Type B pancreatic cell (in vitro differentiated cells): ENCODE measurements at regions not wholly inside any gene's neighbourhood (a gene's known extent, or its start where the extent isn't known, plus 50 kb on each side); places are given as distances from the start of the nearest gene placed in this dataset.

Source experiments
- DNase-seq: peaks from one replicate; pipeline ENCODE4 v3.0.0; 2021; ENCODE audit warnings: mixed read lengths; ENCODE audit not compliant: unreplicated experiment; ENCODE audit errors: extremely low spot score
- H3K27ac Mint-ChIP-seq: 2 replicates; pipeline ENCODE4 v1.8.0; 2021; ENCODE audit warnings: mild to moderate bottlenecking, mixed read lengths
- H3K27me3 Mint-ChIP-seq: 2 replicates; pipeline ENCODE4 v1.8.0; 2021; ENCODE audit warnings: mixed read lengths
- H3K36me3 Mint-ChIP-seq: 2 replicates; pipeline ENCODE4 v1.8.0; 2021; ENCODE audit warnings: mixed read lengths
- H3K4me1 Mint-ChIP-seq: one replicate; pipeline ENCODE4 v1.8.0; 2021; ENCODE audit warnings: mixed read lengths; ENCODE audit not compliant: unreplicated experiment
- H3K4me3 Mint-ChIP-seq: 2 replicates; pipeline ENCODE4 v1.8.0; 2021; ENCODE audit warnings: mild to moderate bottlenecking, mixed read lengths
- H3K9me3 Mint-ChIP-seq: 2 replicates; pipeline ENCODE4 v1.8.0; 2021; ENCODE audit warnings: mixed read lengths
- CTCF ChIP-seq: fragments of 200-600 bp; sonication (generic); conservative IDR thresholded peaks from 2 replicates; pipeline ENCODE4 v1.5.0; 2021; ENCODE audit warnings: antibody characterized with exemption, mild to moderate bottlenecking

DNA sequence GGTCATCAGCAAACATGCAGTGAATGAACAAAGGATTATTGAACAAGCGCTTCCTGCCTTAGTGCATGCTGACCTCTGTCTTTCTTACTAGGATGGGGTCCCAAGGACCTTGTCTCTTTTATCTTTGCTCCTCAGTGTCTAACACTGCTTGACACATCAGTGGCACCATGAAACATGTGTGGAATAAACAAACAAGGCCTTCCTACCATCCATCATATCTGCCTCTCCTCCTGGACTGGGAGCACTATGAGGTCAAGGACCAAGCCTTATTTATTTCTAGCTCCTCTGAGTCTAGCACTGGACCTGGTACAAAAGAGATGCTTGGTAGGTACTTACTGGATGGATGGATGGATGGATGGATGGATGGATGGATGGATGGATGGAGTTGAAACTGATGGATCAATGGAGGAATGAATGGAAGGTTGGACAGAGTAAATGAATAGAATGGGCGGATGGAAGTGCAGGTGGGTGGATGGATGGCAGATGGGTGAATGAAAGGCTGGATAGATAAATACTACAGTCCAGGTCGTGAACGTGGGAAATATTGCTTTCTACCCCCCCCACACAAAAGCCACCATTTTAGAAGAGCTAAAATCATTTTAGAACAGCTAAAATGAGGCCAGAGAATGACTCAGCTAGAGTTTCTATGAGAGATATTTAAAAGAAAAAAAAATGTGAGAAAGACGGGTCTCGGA, 104.1 kb upstream of the PTPN1 start:
- no peak for DNase-seq
- H3K36me3 Mint-ChIP-seq, result no peaks in the 10 kb centered on the region
- no peak for TF ChIP-seq CTCF
- H3K27ac Mint-ChIP-seq, result no peak overlapping the region
- H3K4me3 Mint-ChIP-seq, result no peak overlapping the region
- H3K27me3 Mint-ChIP-seq, result peaks cover 10% of the 10 kb centered on the region
- H3K9me3 Mint-ChIP-seq, result no peaks in the 10 kb centered on the region
- no peaks in the 10 kb centered on the region for H3K4me1 Mint-ChIP-seq

DNA sequence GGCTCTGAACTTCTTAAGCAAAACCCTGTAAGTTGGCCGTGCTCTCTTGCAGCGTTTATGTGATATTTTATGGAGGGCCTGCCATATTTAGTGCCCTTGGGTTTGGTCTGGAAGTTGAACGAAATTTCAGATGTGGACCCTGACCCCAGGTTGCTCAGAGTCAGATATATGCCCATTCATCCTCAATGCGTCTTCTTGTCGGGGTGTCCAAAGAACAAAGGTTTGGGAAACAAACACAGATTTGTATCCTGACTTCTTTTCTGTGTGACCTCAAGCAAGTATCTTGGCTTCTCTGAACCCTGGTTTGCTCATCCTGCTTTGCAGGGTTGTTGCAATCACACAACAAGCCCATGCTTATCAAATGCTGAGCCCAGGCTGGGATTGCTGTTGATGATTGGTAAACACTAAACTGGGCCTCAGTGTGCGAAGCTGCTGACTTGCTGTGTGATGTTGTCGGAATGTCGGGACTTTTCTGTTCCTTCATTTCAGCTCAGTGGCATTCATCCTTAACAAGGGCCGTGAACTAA, 103.5 kb upstream of the PTPN1 start:
- no peak for TF ChIP-seq CTCF
- Mint-ChIP-seq H3K9me3 (no peaks in the 10 kb centered on the region), H3K27me3 (peaks cover 10% of the 10 kb centered on the region), H3K4me3 (no peak overlapping the region), H3K36me3 (no peaks in the 10 kb centered on the region), H3K4me1 (peaks cover 3% of the 10 kb centered on the region), H3K27ac (no peak overlapping the region)
- no peak for DNase-seq

GRCh38 chr20:50408526-50409364, 101.4 kb upstream of the PTPN1 start:
- H3K4me1 Mint-ChIP-seq, result peaks cover 12% of the 10 kb centered on the region
- DNase-seq, result no peak
- no peak for TF ChIP-seq CTCF
- H3K4me3 Mint-ChIP-seq, result no peak overlapping the region
- no peak overlapping the region for H3K27ac Mint-ChIP-seq
- H3K27me3 Mint-ChIP-seq, result peaks cover 10% of the 10 kb centered on the region
- H3K36me3 Mint-ChIP-seq, result peaks cover 4% of the 10 kb centered on the region
- peaks cover 4% of the 10 kb centered on the region for H3K9me3 Mint-ChIP-seq

DNA sequence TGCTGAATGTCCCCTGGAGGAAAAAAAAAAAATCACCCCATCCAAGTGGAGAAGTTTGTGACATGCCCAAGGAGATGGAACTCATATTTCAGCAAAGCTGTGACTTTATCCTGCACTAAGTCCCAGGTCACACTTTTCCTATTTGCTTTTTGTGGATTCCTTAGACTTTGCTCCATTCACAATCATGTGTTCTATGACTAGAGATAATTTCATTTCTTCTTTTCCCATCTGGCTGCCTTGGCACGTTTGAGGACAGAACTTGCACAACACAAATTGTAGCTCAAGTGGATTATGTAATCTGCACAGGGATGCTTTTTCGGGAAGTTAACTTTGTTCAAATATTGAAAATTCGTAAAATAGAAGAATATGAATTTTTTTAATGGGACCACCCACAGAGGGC, 100.7 kb upstream of the PTPN1 start:
- H3K27ac Mint-ChIP-seq, result no peak overlapping the region
- H3K9me3 Mint-ChIP-seq, result peaks cover 4% of the 10 kb centered on the region
- H3K4me3 Mint-ChIP-seq, result no peak overlapping the region
- H3K27me3 Mint-ChIP-seq, result peaks cover 5% of the 10 kb centered on the region
- H3K4me1 Mint-ChIP-seq, result peaks cover 12% of the 10 kb centered on the region
- no peak for DNase-seq
- no peak for TF ChIP-seq CTCF
- peaks cover 4% of the 10 kb centered on the region for H3K36me3 Mint-ChIP-seq

DNA sequence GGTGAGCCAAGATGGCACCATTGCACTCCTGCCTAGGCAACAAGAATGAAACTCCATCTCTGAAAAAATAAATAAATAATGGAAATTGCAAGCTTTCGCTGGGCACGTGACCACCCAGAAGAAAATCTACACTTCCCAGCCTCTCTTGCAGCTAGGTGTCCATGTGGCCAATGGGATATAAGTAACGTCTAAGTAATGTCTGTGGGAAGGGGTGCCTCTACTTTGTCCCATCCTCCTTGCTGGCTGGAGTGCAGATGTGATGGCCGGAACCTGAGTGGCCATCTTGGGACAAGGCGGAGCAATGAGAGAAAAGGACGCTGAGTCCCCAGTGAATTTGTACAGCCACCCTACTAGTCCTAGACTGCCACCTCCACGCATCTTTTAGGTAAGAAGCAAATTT, 99.8 kb upstream of the PTPN1 start:
- peaks cover 4% of the 10 kb centered on the region for H3K9me3 Mint-ChIP-seq
- no peak for TF ChIP-seq CTCF
- H3K4me3 Mint-ChIP-seq, result no peak overlapping the region
- H3K36me3 Mint-ChIP-seq, result peaks cover 4% of the 10 kb centered on the region
- H3K4me1 Mint-ChIP-seq, result peaks cover 15% of the 10 kb centered on the region
- no peak overlapping the region for H3K27ac Mint-ChIP-seq
- H3K27me3 Mint-ChIP-seq, result no peaks in the 10 kb centered on the region
- DNase-seq, result no peak
